ENCODE measurements at regions not wholly inside any gene's neighbourhood (a gene's known extent, or its start where the extent isn't known, plus 50 kb on each side); places are given as distances from the start of the nearest gene placed in this dataset.
A peak's percentile ranks its signal among the peaks of the same experiment; 100 is the strongest.

GRCh38 chr6:144555066-144555465 lies 269.9 kb downstream of the UTRN start:
- Mint-ChIP-seq H3K27me3 (ENCODE audit: insufficient read depth) (peaks cover 3% of the 10 kb centered on the region; the same call in 1 of the 2 replicates), H3K4me3 (no peak overlapping the region), H3K9me3 (no peaks in the 10 kb centered on the region), H3K36me3 (ENCODE audit: low read depth) (peaks cover 51% of the 10 kb centered on the region), H3K4me1 (ENCODE audit: low read depth) (peaks cover 22% of the 10 kb centered on the region), H3K27ac (no peak overlapping the region)
- no peak for TF ChIP-seq CTCF (IDR thresholded peaks at IDR 0.05)
- DNase-seq = no peak

- Mint-ChIP-seq H3K4me1 (ENCODE audit: low read depth) (peaks cover 37% of the 10 kb centered on the region), H3K27me3 (ENCODE audit: insufficient read depth) (no peaks in the 10 kb centered on the region), H3K9me3 (no peaks in the 10 kb centered on the region), H3K27ac (peak overlapping the region; percentile 73), H3K4me3 (peak overlapping the region; percentile 42), H3K36me3 (ENCODE audit: low read depth) (peaks cover 31% of the 10 kb centered on the region)
- TF ChIP-seq CTCF (IDR thresholded peaks at IDR 0.05) = no peak
- DNase-seq = peak; percentile 81
Measured at GRCh38 chr6:144559865-144560593, 274.9 kb downstream of the UTRN start.

- DNase-seq = no peak
- H3K27me3 Mint-ChIP-seq (ENCODE audit: insufficient read depth) = no peaks in the 10 kb centered on the region
- peak overlapping the region; percentile 7; the same call in 1 of the 2 replicates for H3K27ac Mint-ChIP-seq
- TF ChIP-seq CTCF (IDR thresholded peaks at IDR 0.05) = no peak
- peaks cover 19% of the 10 kb centered on the region for H3K36me3 Mint-ChIP-seq (ENCODE audit: low read depth)
- peaks cover 33% of the 10 kb centered on the region for H3K4me1 Mint-ChIP-seq (ENCODE audit: low read depth)
- H3K4me3 Mint-ChIP-seq = no peak overlapping the region
- no peaks in the 10 kb centered on the region for H3K9me3 Mint-ChIP-seq
Measured at GRCh38 chr6:144561455-144562043, 276.4 kb downstream of the UTRN start.

GRCh38 chr6:144564202-144564601 lies 279.1 kb downstream of the UTRN start:
- H3K36me3 Mint-ChIP-seq (ENCODE audit: low read depth) = peaks cover 13% of the 10 kb centered on the region
- no peak overlapping the region for H3K4me3 Mint-ChIP-seq
- no peak overlapping the region for H3K27ac Mint-ChIP-seq
- no peak for DNase-seq
- no peak for TF ChIP-seq CTCF (IDR thresholded peaks at IDR 0.05)
- H3K4me1 Mint-ChIP-seq (ENCODE audit: low read depth) = peaks cover 35% of the 10 kb centered on the region
- H3K9me3 Mint-ChIP-seq = no peaks in the 10 kb centered on the region
- H3K27me3 Mint-ChIP-seq (ENCODE audit: insufficient read depth) = no peaks in the 10 kb centered on the region

DNA sequence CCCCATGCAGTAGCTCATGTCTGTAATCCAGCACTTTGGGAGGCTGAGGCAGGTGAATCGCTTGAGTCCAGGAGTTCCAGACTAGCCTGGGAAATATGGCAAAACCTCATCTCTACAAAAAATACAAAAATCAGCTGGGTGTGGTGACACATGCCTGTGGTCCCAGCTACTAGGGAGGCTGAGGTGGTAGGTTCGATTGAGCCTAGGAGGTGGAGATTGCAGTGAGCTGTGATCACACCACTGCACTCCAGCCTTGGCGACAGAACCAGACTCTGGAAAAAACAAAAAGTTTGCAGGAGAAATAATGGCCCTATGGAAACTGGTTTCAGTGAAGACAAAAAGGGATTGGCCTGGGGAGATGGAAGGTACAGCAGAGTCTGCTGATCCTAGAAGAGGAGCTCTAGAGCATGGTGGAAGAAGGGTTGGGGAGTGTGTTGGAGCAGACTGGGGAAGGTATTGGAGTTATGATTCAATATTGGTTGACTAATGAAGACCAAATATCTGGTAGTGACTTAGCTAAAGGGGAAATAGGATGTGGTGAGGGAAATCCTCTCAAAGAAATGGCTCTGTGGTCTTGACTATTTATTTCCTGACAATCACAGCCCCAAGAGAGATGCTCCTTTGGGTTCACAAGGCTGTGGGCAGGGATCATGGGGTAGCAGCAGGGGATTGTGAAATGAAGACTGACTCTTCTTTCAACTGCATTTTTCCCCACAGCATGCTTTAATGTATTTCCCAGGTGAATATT lies 281.9 kb downstream of the UTRN start:
- H3K4me1 Mint-ChIP-seq (ENCODE audit: low read depth) = peaks cover 8% of the 10 kb centered on the region
- no peak for DNase-seq
- no peaks in the 10 kb centered on the region; the same call in 1 of the 2 replicates for H3K9me3 Mint-ChIP-seq
- peaks cover 4% of the 10 kb centered on the region for H3K27me3 Mint-ChIP-seq (ENCODE audit: insufficient read depth)
- H3K4me3 Mint-ChIP-seq = no peak overlapping the region
- H3K36me3 Mint-ChIP-seq (ENCODE audit: low read depth) = peaks cover 28% of the 10 kb centered on the region
- no peak for TF ChIP-seq CTCF (IDR thresholded peaks at IDR 0.05)
- no peak overlapping the region for H3K27ac Mint-ChIP-seq

Measured in HFFc6 (cell line).